OCI-LY1 (cell line): ENCODE measurements at regions not wholly inside any gene's neighbourhood (a gene's known extent, or its start where the extent isn't known, plus 50 kb on each side); places are given as distances from the start of the nearest gene placed in this dataset.
"Not testable (repeated sequence)": the region's sequence is repeated elsewhere in the genome, so short reads cannot be mapped to it uniquely, and the experiment has no call there.

ENCODE experiments used
- H2AFZ ChIP-seq: fragments of 200-600 bp; sonication (generic), shearing (Covaris generic); 2 replicates; pipeline ENCODE4 v1.6.0; 2014; ENCODE audit warnings: antibody characterized with exemption, mild to moderate bottlenecking, low read length
- H3F3A ChIP-seq: fragments of 200-600 bp; sonication (generic), shearing (Covaris generic); 2 replicates; pipeline ENCODE4 v1.6.0; 2014; ENCODE audit warnings: mild to moderate bottlenecking, antibody characterized with exemption, low read length, moderate library complexity; ENCODE audit not compliant: insufficient read depth
- H3K27ac ChIP-seq: fragments of 200-600 bp; sonication (generic); 2 replicates; pipeline ENCODE4 v1.5.1; 2014; ENCODE audit warnings: low read length, mixed run types, mild to moderate bottlenecking, low read depth; ENCODE audit not compliant: poor library complexity, severe bottlenecking
- H3K27me3 ChIP-seq: fragments of 200-600 bp; sonication (generic); 2 replicates; pipeline ENCODE4 v1.6.0; 2014; ENCODE audit warnings: antibody characterized with exemption, mild to moderate bottlenecking, low read length, moderate library complexity; ENCODE audit not compliant: insufficient read depth
- H3K36me3 ChIP-seq: fragments of 200-600 bp; sonication (generic); 2 replicates; pipeline ENCODE4 v1.6.1; 2014; ENCODE audit warnings: mild to moderate bottlenecking, antibody characterized with exemption, low read length, moderate library complexity, mixed read lengths; ENCODE audit not compliant: insufficient read depth
- H3K4me1 ChIP-seq: fragments of 200-600 bp; sonication (generic); 2 replicates; pipeline ENCODE4 v1.5.1; 2014; ENCODE audit warnings: mild to moderate bottlenecking, low read length, moderate library complexity; ENCODE audit not compliant: insufficient read depth, severe bottlenecking
- H3K4me2 ChIP-seq: fragments of 200-600 bp; sonication (generic), shearing (Covaris generic); 2 replicates; pipeline ENCODE4 v1.6.1; 2014; ENCODE audit warnings: low read length
- H3K4me3 ChIP-seq: fragments of 200-600 bp; sonication (generic); 2 replicates; pipeline ENCODE4 v1.5.1; 2014; ENCODE audit warnings: low read length, low read depth, mild to moderate bottlenecking, mixed read lengths; ENCODE audit not compliant: poor library complexity, severe bottlenecking
- H3K79me2 ChIP-seq: fragments of 200-600 bp; shearing (Covaris generic); 2 replicates; pipeline ENCODE4 v1.6.1; 2016; ENCODE audit warnings: mixed run types, low read length, mixed read lengths; ENCODE audit not compliant: insufficient read depth
- H3K9ac ChIP-seq: fragments of 200-600 bp; sonication (generic), shearing (Covaris generic); 2 replicates; pipeline ENCODE4 v1.6.1; 2014; ENCODE audit warnings: mild to moderate bottlenecking, low read length, mixed read lengths
- H3K9me2 ChIP-seq: fragments of 200-600 bp; sonication (generic), shearing (Covaris generic); 2 replicates; pipeline ENCODE4 v1.6.1; 2014; ENCODE audit warnings: low read depth, mild to moderate bottlenecking, low read length, mixed read lengths
- H3K9me3 ChIP-seq: fragments of 200-600 bp; shearing (Covaris generic); 2 replicates; pipeline ENCODE4 v1.6.1; 2014; ENCODE audit warnings: low read length, mixed read lengths
- H4K20me1 ChIP-seq: fragments of 200-600 bp; sonication (generic), shearing (Covaris generic); 2 replicates; pipeline ENCODE4 v1.6.0; 2016; ENCODE audit warnings: mild to moderate bottlenecking, low read length; ENCODE audit not compliant: insufficient read depth
- CTCF ChIP-seq: fragments of 200-600 bp; sonication (generic), shearing (Covaris generic); IDR thresholded peaks from 2 replicates; pipeline ENCODE4 v1.5.1; 2017; ENCODE audit warnings: mild to moderate bottlenecking, antibody characterized with exemption, low read length, moderate library complexity, mixed read lengths
- EZH2 ChIP-seq: fragments of 200-600 bp; sonication (generic), shearing (Covaris generic); IDR thresholded peaks from 2 replicates; pipeline ENCODE4 v1.8.0; 2017; ENCODE audit warnings: borderline replicate concordance, mixed run types, mild to moderate bottlenecking, antibody characterized with exemption, low read length, moderate library complexity, mixed read lengths

GRCh38 chr20:26276554-26277210 is 580.0 kb upstream of the ZNF337 start:
- Histone ChIP-seq H3K36me3 (no peaks in the 10 kb centered on the region), H3K9me2 (no peaks in the 10 kb centered on the region), H3K79me2 (no peaks in the 10 kb centered on the region), H3K27me3 (no peaks in the 10 kb centered on the region), H3K9me3 (no peaks in the 10 kb centered on the region), H3K4me2 (no peak overlapping the region), H2AFZ (no peak overlapping the region), H3K9ac (no peak overlapping the region), H4K20me1 (no peaks in the 10 kb centered on the region), H3K27ac (no peak overlapping the region), H3F3A (no peaks in the 10 kb centered on the region), H3K4me1 (no peaks in the 10 kb centered on the region), H3K4me3 (no peak overlapping the region)
- TF ChIP-seq EZH2 (no peak), CTCF (no peak)

- not testable (repeated sequence) for H2AFZ ChIP-seq, H4K20me1 ChIP-seq
Observed at GRCh38 chr20:26268762-26269161, 572.1 kb upstream of the ZNF337 start.

GRCh38 chr20:26260925-26261324 is 564.3 kb upstream of the ZNF337 start:
- not testable (repeated sequence) for H3K9me3 ChIP-seq, H3K4me2 ChIP-seq, H3K27ac ChIP-seq, H3F3A ChIP-seq, H3K27me3 ChIP-seq, H3K36me3 ChIP-seq, H4K20me1 ChIP-seq, H3K9ac ChIP-seq, H3K9me2 ChIP-seq, H3K79me2 ChIP-seq, H2AFZ ChIP-seq, H3K4me3 ChIP-seq, H3K4me1 ChIP-seq

More at GRCh38 chr20:26268762-26269161, 572.1 kb upstream of the ZNF337 start:
- not testable (repeated sequence) for H3K4me3 ChIP-seq, H3K9me3 ChIP-seq, H3K79me2 ChIP-seq, H3K4me1 ChIP-seq, H3K9me2 ChIP-seq, H3K4me2 ChIP-seq, H3K36me3 ChIP-seq, H3K27me3 ChIP-seq, H3K27ac ChIP-seq, H3F3A ChIP-seq, H3K9ac ChIP-seq

GRCh38 chr20:26252311-26252975 is 555.8 kb upstream of the ZNF337 start:
- not testable (repeated sequence) for H3K9me3 ChIP-seq, H3K4me2 ChIP-seq, H3F3A ChIP-seq, H3K27ac ChIP-seq, H4K20me1 ChIP-seq, H3K27me3 ChIP-seq, H3K36me3 ChIP-seq, H3K79me2 ChIP-seq, H3K9ac ChIP-seq, H2AFZ ChIP-seq, H3K4me1 ChIP-seq, H3K9me2 ChIP-seq, H3K4me3 ChIP-seq

GRCh38 chr20:26251376-26251775 is 554.7 kb upstream of the ZNF337 start:
- H3F3A ChIP-seq, H3K4me3 ChIP-seq, H3K9me2 ChIP-seq, H2AFZ ChIP-seq, H3K9me3 ChIP-seq, H3K27me3 ChIP-seq, H4K20me1 ChIP-seq, H3K79me2 ChIP-seq, H3K4me2 ChIP-seq, H3K9ac ChIP-seq, H3K27ac ChIP-seq, H3K36me3 ChIP-seq, H3K4me1 ChIP-seq: not testable (repeated sequence)

- not testable (repeated sequence) for H3K36me3 ChIP-seq, H3F3A ChIP-seq, H3K27me3 ChIP-seq, H2AFZ ChIP-seq, H3K4me2 ChIP-seq, H3K4me3 ChIP-seq, H3K9me2 ChIP-seq, H4K20me1 ChIP-seq, H3K4me1 ChIP-seq, H3K27ac ChIP-seq, H3K9ac ChIP-seq, H3K79me2 ChIP-seq, H3K9me3 ChIP-seq
Observed at GRCh38 chr20:26250249-26251114, 553.8 kb upstream of the ZNF337 start.
